ENCODE measurements at regions not wholly inside any gene's neighbourhood (a gene's known extent, or its start where the extent isn't known, plus 50 kb on each side); places are given as distances from the start of the nearest gene placed in this dataset.

- TF ChIP-seq POLR2A (IDR thresholded peaks at IDR 0.05) (no peak), CTCF (IDR thresholded peaks at IDR 0.05) (no peak)
These were observed 375.7 kb upstream of the DYNLRB2 start for GRCh38 chr16:80164966-80165550.
